NCI-H2029 treated with DMSO at 0.1 percent for 48 hours (cell line): ENCODE measurements at regions not wholly inside any gene's neighbourhood (a gene's known extent, or its start where the extent isn't known, plus 50 kb on each side); places are given as distances from the start of the nearest gene placed in this dataset.

Source experiments
- DNase-seq: peaks from one replicate; lab custom pipeline; 2025; lab: John Stamatoyannopoulos, UW

DNA sequence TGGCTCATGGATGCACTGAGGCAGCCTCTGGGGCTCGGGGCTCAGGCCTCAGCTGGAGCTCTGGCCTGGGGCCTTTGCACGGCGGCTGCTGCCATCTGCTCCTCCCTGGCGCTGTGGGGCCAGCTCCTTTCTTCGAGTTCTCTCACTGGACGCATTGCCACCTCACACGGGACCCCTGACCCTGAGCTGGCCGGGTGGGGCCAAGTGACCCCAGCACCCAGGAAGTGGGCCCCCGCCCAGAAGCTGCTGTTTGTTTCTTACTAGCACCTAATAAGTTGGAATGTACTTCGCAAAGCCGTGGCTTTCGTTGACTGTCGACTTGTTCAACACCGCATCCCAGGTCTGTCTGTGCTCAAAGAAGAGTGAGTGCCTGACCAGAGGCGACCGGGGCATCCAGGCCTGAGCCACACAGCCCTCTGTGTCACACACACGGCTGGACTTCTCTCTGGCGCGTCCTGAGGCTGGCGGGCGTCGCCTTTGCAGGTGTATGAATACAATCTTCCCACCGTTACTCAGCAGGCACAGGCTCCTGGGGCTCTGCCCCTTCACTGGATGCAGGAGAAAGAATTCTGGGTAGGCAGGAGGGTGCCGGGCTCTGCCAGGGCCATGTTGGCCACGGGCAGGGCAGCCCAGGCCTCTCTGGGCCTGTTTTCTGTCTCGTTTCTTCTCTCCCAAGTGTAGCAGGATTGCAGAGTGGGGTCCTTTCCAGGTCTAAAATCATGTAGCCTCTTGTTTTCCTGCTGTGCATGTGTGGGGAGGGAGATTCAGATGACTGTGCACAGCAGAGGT lies 112.9 kb downstream of the DLL1 start:
- DNase-seq: peak; percentile 4

DNA sequence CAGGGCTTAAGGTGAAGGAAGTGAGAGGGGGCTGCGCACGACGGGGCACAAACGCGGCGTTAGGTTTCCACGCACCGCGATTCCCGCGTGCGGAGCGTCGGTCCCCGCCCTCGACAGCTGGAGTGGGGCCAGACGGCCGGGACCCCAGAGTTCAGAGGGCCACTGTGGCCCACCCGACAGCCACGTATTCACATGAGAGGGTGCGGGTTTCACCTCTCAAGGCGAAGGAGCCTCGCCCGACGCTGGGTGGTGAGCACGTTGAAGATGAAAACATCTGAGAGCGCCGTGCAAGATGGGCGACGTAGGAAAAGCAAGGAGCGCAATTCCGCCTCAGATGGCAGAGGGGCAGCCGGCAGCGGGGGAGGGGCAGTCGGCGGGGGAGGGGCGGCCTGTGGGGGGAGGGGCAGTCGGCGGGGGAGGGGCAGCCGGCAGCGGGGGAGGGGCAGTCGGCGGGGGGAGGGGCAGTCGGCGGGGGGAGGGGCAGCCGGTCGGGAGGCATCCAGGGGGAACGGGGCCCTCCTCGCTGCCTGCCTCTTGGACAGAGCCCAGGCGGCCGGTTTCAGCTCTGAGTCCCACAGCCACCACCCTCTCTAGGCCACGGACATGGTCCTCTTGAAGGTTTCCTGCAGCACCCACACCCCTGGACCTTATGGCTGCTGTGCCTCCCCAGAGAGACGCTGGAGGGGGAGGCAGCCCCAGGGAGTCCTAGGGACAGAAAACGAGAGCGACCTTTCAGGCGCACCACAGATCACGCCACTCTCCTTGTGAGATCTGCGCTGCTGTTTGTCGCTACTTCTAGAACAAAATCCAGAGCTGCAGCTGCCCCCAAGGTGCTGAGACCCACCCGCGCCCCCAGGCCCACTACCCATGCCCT lies 113.7 kb downstream of the DLL1 start:
- DNase-seq: no peak

- DNase-seq: peak; percentile 26
Observed at GRCh38 chr6:170176136-170176897, 114.6 kb downstream of the DLL1 start.

GRCh38 chr6:170175644-170176135 lies 115.2 kb downstream of the DLL1 start:
- DNase-seq: no peak

- no peak for DNase-seq
Observed at GRCh38 chr6:170174771-170175643, 115.9 kb downstream of the DLL1 start.

GRCh38 chr6:170174124-170174770 lies 116.6 kb downstream of the DLL1 start:
- DNase-seq: no peak

- DNase-seq: no peak
Observed at GRCh38 chr6:170173335-170173881, 117.5 kb downstream of the DLL1 start.

GRCh38 chr6:170172825-170173256 lies 118.0 kb downstream of the DLL1 start:
- no peak for DNase-seq

GRCh38 chr6:170172392-170172791 lies 118.5 kb downstream of the DLL1 start:
- DNase-seq: no peak

DNA sequence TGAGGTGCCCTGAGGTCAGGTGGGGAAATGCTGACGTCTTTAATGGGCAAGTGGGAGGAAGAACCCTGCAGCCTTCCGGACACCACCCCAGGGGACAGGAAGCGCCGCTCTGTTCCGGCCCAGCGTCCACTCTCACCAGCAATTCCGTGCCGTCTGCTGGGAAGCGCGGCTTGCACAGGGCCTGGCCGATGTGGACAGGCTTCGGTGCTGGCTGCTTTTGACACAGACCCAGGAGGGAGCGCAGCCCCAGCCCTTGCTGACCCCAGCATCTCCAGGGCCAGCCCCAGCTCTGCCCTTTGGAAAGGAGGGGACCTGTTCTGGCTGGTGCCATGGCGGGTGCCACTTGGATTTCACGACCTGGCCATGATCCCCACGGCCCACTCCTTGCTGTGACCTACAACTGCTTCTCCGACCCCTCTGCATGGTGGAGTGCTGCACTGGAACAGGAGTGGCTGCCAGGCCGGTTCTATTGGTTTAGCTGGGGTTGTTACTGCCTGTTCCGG lies 123.2 kb downstream of the DLL1 start:
- no peak for DNase-seq

GRCh38 chr6:170166511-170167122 lies 124.3 kb downstream of the DLL1 start:
- no peak for DNase-seq

DNA sequence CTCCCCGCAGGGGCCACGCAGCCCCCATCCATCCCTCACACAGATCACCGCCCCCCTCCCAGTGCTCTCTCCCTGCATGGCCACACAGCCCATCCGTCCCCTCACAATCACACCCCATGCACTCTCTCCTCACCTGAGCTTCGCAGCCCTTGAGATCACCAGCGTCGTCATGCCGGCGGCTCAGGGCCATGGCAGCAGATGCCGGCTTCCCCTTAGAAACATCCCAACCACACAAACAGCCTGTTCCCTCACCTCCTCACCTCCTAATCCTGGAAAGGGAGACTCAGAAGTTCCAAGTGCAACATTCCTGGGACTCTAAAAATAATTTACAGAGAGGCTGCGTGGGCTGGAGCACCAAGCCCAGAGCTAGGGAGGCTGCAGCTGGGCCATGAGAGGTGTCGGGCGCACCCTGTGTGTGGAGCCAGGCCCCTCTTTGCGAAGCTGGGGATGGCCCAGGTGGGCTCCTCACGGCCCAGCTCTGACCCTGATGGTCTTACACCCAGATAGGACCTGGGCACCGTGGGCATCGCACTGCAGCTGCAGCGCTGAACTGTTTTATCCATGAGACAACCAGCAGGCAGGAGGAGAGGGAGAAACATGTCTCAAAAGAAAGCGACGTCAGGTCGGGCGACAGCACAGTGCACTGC lies 125.3 kb downstream of the DLL1 start:
- DNase-seq: no peak

- DNase-seq: no peak
Observed at GRCh38 chr6:170165085-170165470, 125.8 kb downstream of the DLL1 start.

- DNase-seq: no peak
Observed at GRCh38 chr6:170164271-170164900, 126.5 kb downstream of the DLL1 start.

DNA sequence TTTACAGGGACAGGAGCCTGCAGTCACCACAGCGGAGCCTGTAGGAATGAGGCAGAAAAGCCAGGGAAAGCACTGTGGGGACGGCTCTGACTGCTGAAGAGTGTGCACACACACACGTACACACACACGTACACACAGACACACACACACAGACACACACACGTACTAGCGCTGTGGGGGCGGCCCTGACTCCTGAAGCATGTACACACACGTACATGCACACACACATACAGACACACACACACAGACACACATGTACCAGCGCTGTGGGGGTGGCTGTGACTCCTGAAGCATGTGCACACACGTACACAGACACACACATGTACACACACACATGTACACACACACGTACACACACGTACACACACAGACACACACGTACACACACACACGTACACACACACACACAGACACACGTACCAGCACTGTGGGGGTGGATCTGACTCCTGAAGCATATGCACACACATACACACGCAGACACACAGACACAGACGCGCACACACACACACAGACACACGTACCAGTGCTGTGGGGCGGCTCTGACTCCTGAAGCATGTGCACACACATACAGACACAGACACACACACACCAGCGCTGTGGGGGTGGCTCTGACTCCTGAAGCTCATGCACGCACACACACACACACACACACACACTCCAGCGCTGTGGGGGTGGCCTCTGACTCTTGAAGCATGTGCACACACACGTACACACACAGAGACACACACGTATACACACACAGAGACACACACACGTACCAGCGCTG lies 127.3 kb downstream of the DLL1 start:
- no peak for DNase-seq

GRCh38 chr6:170162775-170163404 lies 128.0 kb downstream of the DLL1 start:
- DNase-seq: no peak

GRCh38 chr6:170162011-170162774 lies 128.7 kb downstream of the DLL1 start:
- DNase-seq: no peak
